SU-DHL-6 (cell line): ENCODE measurements at regions not wholly inside any gene's neighbourhood (a gene's known extent, or its start where the extent isn't known, plus 50 kb on each side); places are given as distances from the start of the nearest gene placed in this dataset.

Experiments used
- CTCF ChIP-seq: fragments of 200-600 bp; sonication (generic); IDR thresholded peaks from one replicate; pipeline ENCODE4 v1.5.1; 2017; ENCODE audit warnings: antibody characterized with exemption, mild to moderate bottlenecking, low read length, moderate library complexity; ENCODE audit not compliant: insufficient read depth, poor library complexity, severe bottlenecking
- EZH2phosphoT487 ChIP-seq: fragments of 200-600 bp; sonication (generic), shearing (Covaris generic); conservative IDR thresholded peaks from 2 replicates; pipeline ENCODE4 v1.6.1; 2018; ENCODE audit warnings: mild to moderate bottlenecking, antibody characterized with exemption, low read length, moderate library complexity, mixed read lengths

DNA sequence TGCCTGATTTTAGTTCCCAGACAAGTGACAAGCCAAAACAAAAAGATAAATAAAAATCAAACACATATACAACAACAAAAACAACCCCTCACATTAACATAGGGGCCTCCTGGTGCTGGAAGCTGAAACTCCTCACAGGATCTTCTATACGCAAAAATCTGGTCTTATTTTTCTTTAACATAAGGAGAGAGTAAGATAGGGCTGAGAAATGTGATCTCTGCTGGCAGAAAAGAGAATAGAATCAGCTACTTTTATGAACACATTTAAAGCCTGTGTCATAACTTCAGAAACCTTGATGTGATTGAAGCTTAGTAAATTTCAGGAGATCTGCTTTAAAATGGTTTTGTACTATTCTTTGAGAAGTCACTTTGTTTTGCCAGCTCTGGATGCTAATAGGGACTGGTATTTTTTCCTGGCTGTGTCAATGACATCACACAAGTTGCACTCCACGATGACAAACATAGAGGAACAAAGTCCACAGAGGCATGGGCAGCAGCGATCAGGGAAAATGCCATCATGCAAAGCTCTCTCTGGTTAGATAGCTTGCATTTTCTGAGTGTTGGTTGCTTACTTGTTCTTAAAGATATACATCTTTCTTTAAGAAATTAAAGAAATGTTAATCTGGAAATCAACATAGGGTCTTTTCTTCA lies 176.6 kb upstream of the SP4 start:
- TF ChIP-seq CTCF (no peak), EZH2phosphoT487 (no peak)
